ENCODE measurements at regions not wholly inside any gene's neighbourhood (a gene's known extent, or its start where the extent isn't known, plus 50 kb on each side); places are given as distances from the start of the nearest gene placed in this dataset.
A peak's percentile ranks its signal among the peaks of the same experiment; 100 is the strongest.
"Not testable (repeated sequence)": the region's sequence is repeated elsewhere in the genome, so short reads cannot be mapped to it uniquely, and the experiment has no call there.

- no peak for DNase-seq
Observed at GRCh38 chr1:100629391-100629790, 90.2 kb upstream of the VCAM1 start.

GRCh38 chr1:100631015-100631551, 88.5 kb upstream of the VCAM1 start:
- DNase-seq: peak; percentile 36 to 42

DNA sequence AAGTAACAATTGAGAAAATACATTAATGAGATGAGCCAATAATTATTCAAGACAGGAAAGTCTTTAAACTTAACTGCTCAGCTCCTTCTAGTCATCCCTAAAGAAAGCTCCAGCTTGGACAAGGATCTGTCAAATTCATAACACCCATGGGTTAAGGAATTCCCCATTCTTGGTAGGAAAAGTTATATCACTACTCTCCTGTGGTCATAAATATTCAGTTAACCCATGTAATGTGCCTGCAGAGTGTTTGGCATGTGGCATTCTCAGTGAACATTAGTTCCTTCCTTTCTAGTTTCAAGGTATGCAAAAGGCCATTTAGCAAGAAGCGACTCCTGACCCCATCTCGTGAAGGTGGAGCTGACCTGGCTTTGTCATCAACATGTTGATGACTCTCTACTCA, 76.7 kb upstream of the VCAM1 start:
- DNase-seq: no peak

GRCh38 chr1:100643471-100644196, 75.9 kb upstream of the VCAM1 start:
- no peak for DNase-seq

- no peak for DNase-seq
Observed at GRCh38 chr1:100646001-100646400, 73.5 kb upstream of the VCAM1 start.

DNA sequence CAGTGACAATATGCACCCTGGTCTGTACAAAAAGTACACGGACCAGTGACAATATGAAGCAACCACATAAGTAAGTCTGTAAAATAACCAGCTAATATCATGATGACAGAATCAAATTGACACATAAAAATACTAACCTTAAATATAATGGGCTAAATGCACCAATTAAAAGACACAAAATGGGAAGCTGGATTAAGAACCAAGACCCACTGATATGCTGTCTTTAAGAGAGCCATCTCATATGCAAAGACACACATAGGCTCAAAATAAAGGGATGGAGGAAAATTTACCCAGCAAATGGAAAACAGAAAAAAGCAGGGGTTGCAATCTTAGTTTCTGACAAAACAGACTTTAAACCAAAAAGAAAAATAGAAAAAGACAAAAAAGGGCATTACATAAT, 70.4 kb upstream of the VCAM1 start:
- DNase-seq: no peak

- DNase-seq: no peak
Observed at GRCh38 chr1:100657876-100658715, 61.4 kb upstream of the VCAM1 start.

DNA sequence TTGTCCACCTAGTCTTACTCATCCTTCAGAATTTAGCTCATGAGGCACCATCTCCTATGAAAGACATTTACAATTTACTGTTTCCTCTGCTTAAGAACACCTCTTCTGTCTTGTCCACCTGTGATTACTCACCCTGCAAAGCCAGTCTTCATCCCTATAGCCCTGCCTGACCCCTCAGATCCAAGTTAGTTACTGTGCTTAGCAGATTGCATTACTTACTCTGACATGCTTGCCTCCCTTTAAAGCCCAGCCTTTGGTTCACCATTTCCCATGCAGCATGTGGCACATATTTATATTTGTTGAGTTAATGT, 60.9 kb upstream of the VCAM1 start:
- DNase-seq: no peak

DNA sequence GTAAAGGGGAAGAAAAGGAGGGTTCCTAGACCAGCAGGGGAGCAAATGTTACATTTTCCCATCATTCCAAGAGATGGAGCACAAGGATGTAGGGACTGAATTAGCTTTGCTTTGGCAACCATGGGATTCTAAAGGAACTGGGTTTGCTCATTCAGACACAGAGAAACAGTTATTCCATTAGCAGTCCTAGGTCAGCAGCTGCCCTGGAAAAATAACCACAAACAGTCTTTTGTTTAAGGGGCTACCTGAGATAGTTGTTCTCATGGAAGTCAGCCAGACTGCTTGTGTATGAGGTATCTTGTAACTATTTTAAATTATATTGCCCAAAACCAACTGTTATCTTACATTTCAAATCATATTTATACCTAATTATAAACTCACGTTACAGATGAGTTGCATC, 58.4 kb upstream of the VCAM1 start:
- DNase-seq: no peak

- DNase-seq: not testable (repeated sequence)
Observed at GRCh38 chr1:100668494-100668893, 51.0 kb upstream of the VCAM1 start.

All from AML-193 (cell line).